Lower leg skin (tissue), 3 donors: ENCODE measurements at regions not wholly inside any gene's neighbourhood (a gene's known extent, or its start where the extent isn't known, plus 50 kb on each side); places are given as distances from the start of the nearest gene placed in this dataset.

Experiments used
- CTCF ChIP-seq, 3 donors: fragments of 450-650 bp; IDR thresholded peaks; one replicate each; pipeline ENCODE4 v1.5.1; 2016; ENCODE audit warnings: antibody characterized with exemption in 3 of 3, mild to moderate bottlenecking in 3 of 3, moderate library complexity in 2 of 3
- POLR2A ChIP-seq, 2 donors: fragments of 450-650 bp; IDR thresholded peaks; one replicate each; pipeline ENCODE4 v1.6.1; 2016 to 2017; ENCODE audit warnings: antibody characterized with exemption in 2 of 2, mild to moderate bottlenecking in 1 of 2, moderate library complexity in 1 of 2

GRCh38 chr2:161090411-161090810 is 69.8 kb upstream of the TANK start:
- TF ChIP-seq CTCF (IDR thresholded peaks at IDR 0.05) (no peak), POLR2A (IDR thresholded peaks at IDR 0.05) (no peak)
